SKM-1 treated with dmso at 0.1 percent for 144 hours (cell line): ENCODE measurements at regions not wholly inside any gene's neighbourhood (a gene's known extent, or its start where the extent isn't known, plus 50 kb on each side); places are given as distances from the start of the nearest gene placed in this dataset.

Experiments used
- DNase-seq: peaks from one replicate; lab custom pipeline; 2025; ENCODE audit not compliant: unreplicated experiment; lab: John Stamatoyannopoulos, UW

- DNase-seq, result no peak
Measured at GRCh38 chr2:58908501-58909154, 667.5 kb upstream of the FANCL start.

GRCh38 chr2:58907644-58908043 lies 666.5 kb upstream of the FANCL start:
- DNase-seq, result no peak

- no peak for DNase-seq
Measured at GRCh38 chr2:58906081-58906645, 665.0 kb upstream of the FANCL start.

- DNase-seq, result no peak
Measured at GRCh38 chr2:58904095-58904494, 663.0 kb upstream of the FANCL start.

- no peak for DNase-seq
Measured at GRCh38 chr2:58903427-58903826, 662.3 kb upstream of the FANCL start.

GRCh38 chr2:58900246-58901027 lies 659.3 kb upstream of the FANCL start:
- no peak for DNase-seq

GRCh38 chr2:58899692-58900091 lies 658.6 kb upstream of the FANCL start:
- no peak for DNase-seq

GRCh38 chr2:58896638-58897037 lies 655.5 kb upstream of the FANCL start:
- no peak for DNase-seq

- DNase-seq, result no peak
Measured at GRCh38 chr2:58895857-58896256, 654.7 kb upstream of the FANCL start.

- DNase-seq, result no peak
Measured at GRCh38 chr2:58893656-58894351, 652.7 kb upstream of the FANCL start.

GRCh38 chr2:58891828-58892377 lies 650.8 kb upstream of the FANCL start:
- no peak for DNase-seq

GRCh38 chr2:58890865-58891525 lies 649.9 kb upstream of the FANCL start:
- DNase-seq, result no peak

GRCh38 chr2:58886009-58886408 lies 644.9 kb upstream of the FANCL start:
- no peak for DNase-seq

GRCh38 chr2:58879834-58880233 lies 638.7 kb upstream of the FANCL start:
- no peak for DNase-seq

GRCh38 chr2:58878778-58879177 lies 637.7 kb upstream of the FANCL start:
- no peak for DNase-seq

- no peak for DNase-seq
Measured at GRCh38 chr2:58876126-58876525, 635.0 kb upstream of the FANCL start.

- DNase-seq, result no peak
Measured at GRCh38 chr2:58875436-58875835, 634.3 kb upstream of the FANCL start.

- peak; percentile 5 for DNase-seq
Measured at GRCh38 chr2:58871469-58872142, 630.5 kb upstream of the FANCL start.

- DNase-seq, result no peak
Measured at GRCh38 chr2:58870704-58871103, 629.6 kb upstream of the FANCL start.

GRCh38 chr2:58866946-58867345 lies 625.8 kb upstream of the FANCL start:
- no peak for DNase-seq
